ENCODE measurements at regions not wholly inside any gene's neighbourhood (a gene's known extent, or its start where the extent isn't known, plus 50 kb on each side); places are given as distances from the start of the nearest gene placed in this dataset.

GRCh38 chr2:59858540-59858939, 694.9 kb downstream of the BCL11A start:
- H3K9me2 ChIP-seq (ENCODE audit: low read depth, low read length): no peaks in the 10 kb centered on the region
- no peak overlapping the region for H3K9ac ChIP-seq (ENCODE audit: low read length)
- H3K27ac ChIP-seq (ENCODE audit: low read depth, low read length, poor library complexity, severe bottlenecking): no peak overlapping the region
- H3K36me3 ChIP-seq (ENCODE audit: insufficient read depth, low read length): no peaks in the 10 kb centered on the region
- no peaks in the 10 kb centered on the region for H3F3A ChIP-seq (ENCODE audit: insufficient read depth, low read length)
- H2AFZ ChIP-seq (ENCODE audit: low read length): no peak overlapping the region
- H3K4me2 ChIP-seq (ENCODE audit: low read length): no peak overlapping the region
- no peaks in the 10 kb centered on the region for H4K20me1 ChIP-seq (ENCODE audit: insufficient read depth, low read length)
- no peaks in the 10 kb centered on the region for H3K27me3 ChIP-seq (ENCODE audit: insufficient read depth, low read length)
- TF ChIP-seq, protein P1, sequence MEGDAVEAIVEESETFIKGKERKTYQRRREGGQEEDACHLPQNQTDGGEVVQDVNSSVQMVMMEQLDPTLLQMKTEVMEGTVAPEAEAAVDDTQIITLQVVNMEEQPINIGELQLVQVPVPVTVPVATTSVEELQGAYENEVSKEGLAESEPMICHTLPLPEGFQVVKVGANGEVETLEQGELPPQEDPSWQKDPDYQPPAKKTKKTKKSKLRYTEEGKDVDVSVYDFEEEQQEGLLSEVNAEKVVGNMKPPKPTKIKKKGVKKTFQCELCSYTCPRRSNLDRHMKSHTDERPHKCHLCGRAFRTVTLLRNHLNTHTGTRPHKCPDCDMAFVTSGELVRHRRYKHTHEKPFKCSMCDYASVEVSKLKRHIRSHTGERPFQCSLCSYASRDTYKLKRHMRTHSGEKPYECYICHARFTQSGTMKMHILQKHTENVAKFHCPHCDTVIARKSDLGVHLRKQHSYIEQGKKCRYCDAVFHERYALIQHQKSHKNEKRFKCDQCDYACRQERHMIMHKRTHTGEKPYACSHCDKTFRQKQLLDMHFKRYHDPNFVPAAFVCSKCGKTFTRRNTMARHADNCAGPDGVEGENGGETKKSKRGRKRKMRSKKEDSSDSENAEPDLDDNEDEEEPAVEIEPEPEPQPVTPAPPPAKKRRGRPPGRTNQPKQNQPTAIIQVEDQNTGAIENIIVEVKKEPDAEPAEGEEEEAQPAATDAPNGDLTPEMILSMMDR (IDR thresholded peaks at IDR 0.05; ENCODE audit: low read length): no peak
- TF ChIP-seq EZH2 (IDR thresholded peaks at IDR 0.05; ENCODE audit: borderline replicate concordance, low read length): no peak
- H3K4me3 ChIP-seq (ENCODE audit: low read depth, low read length, poor library complexity, severe bottlenecking): no peak overlapping the region
- H3K4me1 ChIP-seq (ENCODE audit: insufficient read depth, low read length, severe bottlenecking): no peaks in the 10 kb centered on the region
- no peaks in the 10 kb centered on the region for H3K79me2 ChIP-seq (ENCODE audit: insufficient read depth, low read length)
- no peaks in the 10 kb centered on the region for H3K9me3 ChIP-seq (ENCODE audit: low read length)

- H3K9ac ChIP-seq (ENCODE audit: low read length): no peak overlapping the region
- no peaks in the 10 kb centered on the region for H3K9me2 ChIP-seq (ENCODE audit: low read depth, low read length)
- TF ChIP-seq, protein P1 (IDR thresholded peaks at IDR 0.05; ENCODE audit: low read length): no peak
- no peaks in the 10 kb centered on the region for H3F3A ChIP-seq (ENCODE audit: insufficient read depth, low read length)
- H3K4me1 ChIP-seq (ENCODE audit: insufficient read depth, low read length, severe bottlenecking): no peaks in the 10 kb centered on the region
- no peaks in the 10 kb centered on the region for H3K79me2 ChIP-seq (ENCODE audit: insufficient read depth, low read length)
- H3K9me3 ChIP-seq (ENCODE audit: low read length): no peaks in the 10 kb centered on the region
- no peak overlapping the region for H3K4me2 ChIP-seq (ENCODE audit: low read length)
- no peak overlapping the region for H3K27ac ChIP-seq (ENCODE audit: low read depth, low read length, poor library complexity, severe bottlenecking)
- H2AFZ ChIP-seq (ENCODE audit: low read length): no peak overlapping the region
- H4K20me1 ChIP-seq (ENCODE audit: insufficient read depth, low read length): no peaks in the 10 kb centered on the region
- H3K27me3 ChIP-seq (ENCODE audit: insufficient read depth, low read length): no peaks in the 10 kb centered on the region
- H3K36me3 ChIP-seq (ENCODE audit: insufficient read depth, low read length): no peaks in the 10 kb centered on the region
- H3K4me3 ChIP-seq (ENCODE audit: low read depth, low read length, poor library complexity, severe bottlenecking): no peak overlapping the region
These were observed 696.3 kb downstream of the BCL11A start for GRCh38 chr2:59857109-59857508.

DNA sequence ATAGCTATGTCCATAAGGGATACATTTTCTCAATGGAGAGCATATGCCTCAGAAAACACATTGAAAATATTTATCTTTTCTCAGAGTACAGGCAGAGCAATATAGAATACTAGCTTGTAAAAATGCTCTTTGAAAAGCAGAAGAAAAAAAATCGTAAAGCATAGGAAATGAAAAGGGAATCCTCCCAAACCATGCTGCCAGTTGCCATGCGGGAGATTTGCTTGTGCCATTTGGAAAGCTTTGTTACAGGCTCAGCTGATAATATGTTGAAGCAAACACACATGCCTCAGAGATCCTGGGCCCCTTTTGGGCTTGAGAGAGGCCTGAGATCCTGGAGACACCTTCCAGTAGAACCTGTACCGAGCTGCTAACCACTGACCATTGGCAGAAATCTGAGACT, 697.1 kb downstream of the BCL11A start:
- Histone ChIP-seq H3K9ac (ENCODE audit: low read length) (no peak overlapping the region), H4K20me1 (ENCODE audit: insufficient read depth, low read length) (no peaks in the 10 kb centered on the region), H3F3A (ENCODE audit: insufficient read depth, low read length) (no peaks in the 10 kb centered on the region), H2AFZ (ENCODE audit: low read length) (no peak overlapping the region), H3K4me1 (ENCODE audit: insufficient read depth, low read length, severe bottlenecking) (no peaks in the 10 kb centered on the region), H3K27me3 (ENCODE audit: insufficient read depth, low read length) (no peaks in the 10 kb centered on the region), H3K36me3 (ENCODE audit: insufficient read depth, low read length) (no peaks in the 10 kb centered on the region), H3K4me3 (ENCODE audit: low read depth, low read length, poor library complexity, severe bottlenecking) (no peak overlapping the region), H3K27ac (ENCODE audit: low read depth, low read length, poor library complexity, severe bottlenecking) (no peak overlapping the region), H3K79me2 (ENCODE audit: insufficient read depth, low read length) (no peaks in the 10 kb centered on the region), H3K9me2 (ENCODE audit: low read depth, low read length) (no peaks in the 10 kb centered on the region), H3K9me3 (ENCODE audit: low read length) (no peaks in the 10 kb centered on the region), H3K4me2 (ENCODE audit: low read length) (no peak overlapping the region)
- TF ChIP-seq, protein P1 (IDR thresholded peaks at IDR 0.05; ENCODE audit: low read length): no peak
- no peak for TF ChIP-seq EZH2 (IDR thresholded peaks at IDR 0.05; ENCODE audit: borderline replicate concordance, low read length)

All from OCI-LY1 (cell line).